SU-DHL-6 (cell line): ENCODE measurements at regions not wholly inside any gene's neighbourhood (a gene's known extent, or its start where the extent isn't known, plus 50 kb on each side); places are given as distances from the start of the nearest gene placed in this dataset.

Experiments
- H2AFZ ChIP-seq: fragments of 200-600 bp; sonication (generic); 2 replicates; pipeline ENCODE4 v1.6.1; 2014; ENCODE audit warnings: low read depth, mild to moderate bottlenecking, moderate library complexity, mixed read lengths, antibody characterized with exemption, low read length; ENCODE audit not compliant: severe bottlenecking
- H3F3A ChIP-seq: fragments of 200-600 bp; shearing (Covaris generic); 2 replicates; pipeline ENCODE4 v1.6.0; 2016; ENCODE audit warnings: antibody characterized with exemption, mild to moderate bottlenecking; ENCODE audit not compliant: insufficient read depth
- H3K27ac ChIP-seq: fragments of 200-600 bp; sonication (generic); 2 replicates; pipeline ENCODE4 v1.5.1; 2016; ENCODE audit warnings: low read depth, mild to moderate bottlenecking, low read length, moderate library complexity, mixed read lengths
- H3K27me3 ChIP-seq: fragments of 200-600 bp; sonication (generic), shearing (Covaris generic); 2 replicates; pipeline ENCODE4 v1.6.0; 2014; ENCODE audit warnings: mild to moderate bottlenecking, low read length
- H3K36me3 ChIP-seq: fragments of 200-600 bp; sonication (generic); 2 replicates; pipeline ENCODE4 v1.6.1; 2014; ENCODE audit warnings: mild to moderate bottlenecking, low read length, mixed read lengths
- H3K4me2 ChIP-seq: fragments of 300-600, 200-600 bp; shearing (Covaris generic), sonication (generic); 2 replicates; pipeline ENCODE4 v1.6.0; 2014; ENCODE audit warnings: low read length, low read depth, mild to moderate bottlenecking; ENCODE audit not compliant: poor library complexity, severe bottlenecking
- H3K4me3 ChIP-seq: fragments of 200-600 bp; sonication (generic); 2 replicates; pipeline ENCODE4 v1.5.1; 2014; ENCODE audit warnings: antibody characterized with exemption, low read length, mild to moderate bottlenecking, mixed read lengths; ENCODE audit not compliant: insufficient read depth, poor library complexity, severe bottlenecking
- H3K79me2 ChIP-seq: fragments of 200-600 bp; sonication (generic); 2 replicates; pipeline ENCODE4 v1.6.1; 2014; ENCODE audit warnings: mild to moderate bottlenecking, low read length, moderate library complexity; ENCODE audit not compliant: insufficient read depth
- H3K9ac ChIP-seq: fragments of 200-600 bp; sonication (generic); 2 replicates; pipeline ENCODE4 v1.7.0; 2014; ENCODE audit warnings: mild to moderate bottlenecking, low read length
- H3K9me2 ChIP-seq: fragments of 200-600 bp; sonication (generic); replicated peaks from 2 replicates; pipeline ENCODE4 v1.6.1; 2014; ENCODE audit warnings: low read length; ENCODE audit not compliant: insufficient read depth
- H3K9me3 ChIP-seq: fragments of 200-600 bp; sonication (generic); 2 replicates; pipeline ENCODE4 v1.6.1; 2014; ENCODE audit warnings: low read length, mixed read lengths; ENCODE audit not compliant: insufficient read depth
- H4K20me1 ChIP-seq: fragments of 200-600 bp; sonication (generic); 2 replicates; pipeline ENCODE4 v1.6.1; 2014; ENCODE audit warnings: low read depth, mild to moderate bottlenecking, antibody characterized with exemption, low read length, moderate library complexity, mixed read lengths
- EZH2phosphoT487 ChIP-seq: fragments of 200-600 bp; sonication (generic), shearing (Covaris generic); conservative IDR thresholded peaks from 2 replicates; pipeline ENCODE4 v1.6.1; 2018; ENCODE audit warnings: mild to moderate bottlenecking, antibody characterized with exemption, low read length, moderate library complexity, mixed read lengths
- TF ChIP-seq, protein P1 (sequence below): fragments of 200-600 bp; sonication (generic); IDR thresholded peaks from one replicate; pipeline ENCODE4 v1.5.1; 2017; ENCODE audit warnings: antibody characterized with exemption, mild to moderate bottlenecking, low read length, moderate library complexity; ENCODE audit not compliant: insufficient read depth, poor library complexity, severe bottlenecking

DNA sequence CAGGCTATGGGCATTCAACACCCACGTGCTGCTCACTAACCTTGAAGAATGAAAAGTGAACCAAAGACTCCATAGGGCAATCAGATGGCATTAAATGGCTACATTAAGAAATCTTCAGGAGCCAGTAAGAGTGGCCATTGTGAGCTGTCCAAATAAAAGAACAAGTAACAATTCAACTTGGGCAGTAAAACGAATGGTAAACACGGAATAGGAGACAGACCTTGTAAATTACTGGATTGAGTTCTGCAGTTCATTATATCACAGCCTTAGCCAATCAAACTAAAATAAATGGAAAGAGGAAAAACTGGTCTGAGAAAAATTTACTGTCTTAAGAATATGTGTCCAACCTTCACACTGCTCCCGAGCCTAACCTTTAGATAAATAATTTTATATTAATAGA, 306.5 kb upstream of the ZNF521 start:
- H3K27ac ChIP-seq, result no peak overlapping the region
- H3K4me3 ChIP-seq, result no peak overlapping the region
- TF ChIP-seq, protein P1, sequence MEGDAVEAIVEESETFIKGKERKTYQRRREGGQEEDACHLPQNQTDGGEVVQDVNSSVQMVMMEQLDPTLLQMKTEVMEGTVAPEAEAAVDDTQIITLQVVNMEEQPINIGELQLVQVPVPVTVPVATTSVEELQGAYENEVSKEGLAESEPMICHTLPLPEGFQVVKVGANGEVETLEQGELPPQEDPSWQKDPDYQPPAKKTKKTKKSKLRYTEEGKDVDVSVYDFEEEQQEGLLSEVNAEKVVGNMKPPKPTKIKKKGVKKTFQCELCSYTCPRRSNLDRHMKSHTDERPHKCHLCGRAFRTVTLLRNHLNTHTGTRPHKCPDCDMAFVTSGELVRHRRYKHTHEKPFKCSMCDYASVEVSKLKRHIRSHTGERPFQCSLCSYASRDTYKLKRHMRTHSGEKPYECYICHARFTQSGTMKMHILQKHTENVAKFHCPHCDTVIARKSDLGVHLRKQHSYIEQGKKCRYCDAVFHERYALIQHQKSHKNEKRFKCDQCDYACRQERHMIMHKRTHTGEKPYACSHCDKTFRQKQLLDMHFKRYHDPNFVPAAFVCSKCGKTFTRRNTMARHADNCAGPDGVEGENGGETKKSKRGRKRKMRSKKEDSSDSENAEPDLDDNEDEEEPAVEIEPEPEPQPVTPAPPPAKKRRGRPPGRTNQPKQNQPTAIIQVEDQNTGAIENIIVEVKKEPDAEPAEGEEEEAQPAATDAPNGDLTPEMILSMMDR, result no peak
- no peaks in the 10 kb centered on the region for H4K20me1 ChIP-seq
- H3K9me2 ChIP-seq, result no peaks in the 10 kb centered on the region
- H2AFZ ChIP-seq, result no peak overlapping the region
- H3K36me3 ChIP-seq, result no peaks in the 10 kb centered on the region
- no peak overlapping the region for H3K4me2 ChIP-seq
- H3K27me3 ChIP-seq, result no peaks in the 10 kb centered on the region
- no peaks in the 10 kb centered on the region for H3F3A ChIP-seq
- H3K9ac ChIP-seq, result no peak overlapping the region
- H3K79me2 ChIP-seq, result no peaks in the 10 kb centered on the region
- no peaks in the 10 kb centered on the region for H3K9me3 ChIP-seq

DNA sequence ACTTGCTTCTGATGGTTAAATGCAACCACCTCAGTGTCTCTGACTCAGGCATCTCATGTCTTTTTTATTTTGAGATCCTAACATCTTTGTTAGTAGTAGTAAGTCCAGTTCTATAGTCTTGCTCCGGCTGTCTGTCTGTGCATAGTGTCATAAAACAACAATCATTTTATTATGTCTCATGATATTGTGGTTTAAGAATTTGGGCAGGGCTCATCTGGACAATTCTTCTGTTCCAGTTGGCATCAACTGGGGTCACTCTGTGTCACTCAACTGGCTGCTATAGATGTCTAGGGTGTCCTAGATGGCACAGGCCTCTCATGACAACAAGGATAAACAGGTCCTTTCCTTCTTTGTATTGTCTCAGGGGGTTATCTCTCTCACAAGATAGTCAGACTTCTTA, 299.6 kb upstream of the ZNF521 start:
- H3K9me2 ChIP-seq, result no peaks in the 10 kb centered on the region
- no peaks in the 10 kb centered on the region for H3K79me2 ChIP-seq
- no peaks in the 10 kb centered on the region for H3K27me3 ChIP-seq
- no peaks in the 10 kb centered on the region for H3F3A ChIP-seq
- no peak overlapping the region for H3K4me2 ChIP-seq
- H3K9me3 ChIP-seq, result no peaks in the 10 kb centered on the region
- no peak overlapping the region for H2AFZ ChIP-seq
- no peaks in the 10 kb centered on the region for H4K20me1 ChIP-seq
- H3K4me3 ChIP-seq, result no peak overlapping the region
- H3K27ac ChIP-seq, result no peak overlapping the region
- TF ChIP-seq EZH2phosphoT487, result no peak
- TF ChIP-seq, protein P1, result no peak
- no peak overlapping the region for H3K9ac ChIP-seq
- H3K36me3 ChIP-seq, result no peaks in the 10 kb centered on the region

DNA sequence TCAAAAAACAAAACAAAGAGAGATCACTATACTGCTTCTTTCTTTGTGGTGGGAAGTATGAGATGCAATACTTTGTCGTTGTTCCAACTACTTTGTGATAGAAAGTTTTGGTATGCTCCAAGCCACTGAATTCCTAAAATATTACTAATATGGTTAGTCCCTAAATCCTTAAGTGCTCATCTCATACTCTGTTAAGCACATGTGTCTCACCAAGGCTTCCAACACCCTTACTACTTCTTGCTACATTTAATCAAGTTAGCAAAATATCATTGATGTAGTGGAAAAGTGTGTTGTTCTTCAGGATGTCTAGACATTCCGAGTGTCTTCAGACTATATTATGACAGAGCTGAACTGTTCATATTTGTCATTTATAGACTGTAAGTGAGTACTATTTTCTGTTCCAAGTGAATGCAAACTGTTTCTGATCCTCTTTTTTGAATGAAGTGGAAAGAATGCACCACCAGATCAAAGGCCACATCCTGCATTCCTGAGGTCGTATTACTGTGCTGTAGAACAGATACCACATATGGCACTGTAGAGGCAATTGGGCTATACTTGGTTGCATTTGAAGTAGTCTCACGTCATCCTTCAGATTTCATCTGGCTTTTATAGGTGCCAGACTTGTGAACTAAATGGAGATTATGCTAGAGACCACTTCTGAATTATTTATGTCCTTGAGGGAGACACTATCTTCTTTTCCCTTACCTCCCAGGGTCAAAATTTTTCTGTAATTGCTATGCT, 298.4 kb upstream of the ZNF521 start:
- TF ChIP-seq EZH2phosphoT487, result no peak
- TF ChIP-seq, protein P1, result no peak
- H3K9me2 ChIP-seq, result no peaks in the 10 kb centered on the region
- no peaks in the 10 kb centered on the region for H3K9me3 ChIP-seq
- no peak overlapping the region for H3K27ac ChIP-seq
- H4K20me1 ChIP-seq, result no peaks in the 10 kb centered on the region
- no peak overlapping the region for H2AFZ ChIP-seq
- H3K27me3 ChIP-seq, result no peaks in the 10 kb centered on the region
- no peak overlapping the region for H3K4me3 ChIP-seq
- H3K36me3 ChIP-seq, result no peaks in the 10 kb centered on the region
- H3F3A ChIP-seq, result no peaks in the 10 kb centered on the region
- H3K79me2 ChIP-seq, result no peaks in the 10 kb centered on the region
- H3K4me2 ChIP-seq, result no peak overlapping the region
- no peak overlapping the region for H3K9ac ChIP-seq
